GM23248 (cell line): ENCODE measurements at regions not wholly inside any gene's neighbourhood (a gene's known extent, or its start where the extent isn't known, plus 50 kb on each side); places are given as distances from the start of the nearest gene placed in this dataset.

Source experiments
- EZH2 ChIP-seq: fragments of 200-600 bp; sonication (generic); IDR thresholded peaks from 2 replicates; pipeline ENCODE4 v1.6.1; 2018; ENCODE audit warnings: antibody characterized with exemption, mild to moderate bottlenecking; ENCODE audit not compliant: insufficient read depth, poor library complexity, severe bottlenecking
- EZH2phosphoT487 ChIP-seq: fragments of 200-600 bp; sonication (generic); IDR thresholded peaks from 2 replicates; pipeline ENCODE4 v1.6.1; 2018; ENCODE audit warnings: antibody characterized with exemption, moderate library complexity, mild to moderate bottlenecking, low read depth; ENCODE audit not compliant: insufficient read depth

GRCh38 chr18:39232490-39232889 lies 1666.9 kb upstream of the CELF4 start:
- no peak for TF ChIP-seq EZH2phosphoT487
- TF ChIP-seq EZH2: no peak
